SK-N-SH treated with all-trans-retinoic acid at 6 μM for 48 hours (cell line): ENCODE measurements at regions not wholly inside any gene's neighbourhood (a gene's known extent, or its start where the extent isn't known, plus 50 kb on each side); places are given as distances from the start of the nearest gene placed in this dataset.

Experiments used
- ATAC-seq: fragments of 200-7000 bp; cut with Tn5 transposase; 3 replicates; pipeline ENCODE4 v1.9.1; 2020; ENCODE audit warnings: mild to moderate bottlenecking, moderate library complexity
- ARNTL ChIP-seq: fragments of 450-650 bp; formaldehyde crosslinking; IDR thresholded peaks from 2 replicates; pipeline ENCODE4 v1.5.0; 2020; ENCODE audit warnings: low read depth, mild to moderate bottlenecking, moderate library complexity, borderline replicate concordance
- BACH2 ChIP-seq: fragments of 250-450 bp; sonication (Bioruptor Pico); IDR thresholded peaks from 2 replicates; pipeline ENCODE4 v1.9.0; 2021; ENCODE audit warnings: mild to moderate bottlenecking, borderline replicate concordance
- CREB5 ChIP-seq: fragments of 250-450 bp; sonication (Bioruptor Pico); IDR thresholded peaks from 2 replicates; pipeline ENCODE4 v1.5.1; 2020; ENCODE audit warnings: low read depth, mild to moderate bottlenecking, moderate library complexity
- CSDC2 ChIP-seq: fragments of 250-450 bp; sonication (Bioruptor Pico); IDR thresholded peaks from 2 replicates; pipeline ENCODE4 v1.5.0; 2020; ENCODE audit warnings: mild to moderate bottlenecking, moderate library complexity
- ESRRG ChIP-seq: fragments of 250-450 bp; sonication (Bioruptor Pico); IDR thresholded peaks from 2 replicates; pipeline ENCODE4 v1.6.1; 2021; ENCODE audit warnings: mild to moderate bottlenecking
- GLIS3 ChIP-seq: fragments of 250-450 bp; sonication (Bioruptor Pico); IDR thresholded peaks from 2 replicates; pipeline ENCODE4 v1.5.0; 2020; ENCODE audit warnings: mild to moderate bottlenecking, moderate library complexity
- ISL1 ChIP-seq: fragments of 250-450 bp; sonication (Bioruptor Pico); IDR thresholded peaks from 2 replicates; pipeline ENCODE4 v2.1.2; 2022; ENCODE audit warnings: mild to moderate bottlenecking, moderate library complexity
- OSR1 ChIP-seq: fragments of 250-450 bp; sonication (Bioruptor Pico); IDR thresholded peaks from 2 replicates; pipeline ENCODE4 v1.8.0; 2022; ENCODE audit warnings: moderate library complexity, mild to moderate bottlenecking, inconsistent platforms
- PATZ1 ChIP-seq: fragments of 250-450 bp; sonication (Bioruptor Pico); IDR thresholded peaks from 2 replicates; pipeline ENCODE4 v1.8.0; 2020; ENCODE audit warnings: mild to moderate bottlenecking, moderate library complexity, borderline replicate concordance
- POU6F1 ChIP-seq: fragments of 250-450 bp; sonication (Bioruptor Pico); IDR thresholded peaks from 2 replicates; pipeline ENCODE4 v1.8.0; 2021; ENCODE audit warnings: low read depth, mild to moderate bottlenecking, moderate library complexity, borderline replicate concordance
- PPARA ChIP-seq: fragments of 250-450 bp; sonication (Bioruptor Pico); IDR thresholded peaks from 2 replicates; pipeline ENCODE4 v1.5.0; 2020; ENCODE audit warnings: mild to moderate bottlenecking, borderline replicate concordance
- RARB ChIP-seq: fragments of 250-450 bp; sonication (Bioruptor Pico); IDR thresholded peaks from 2 replicates; pipeline ENCODE4 v1.8.0; 2021; ENCODE audit warnings: mild to moderate bottlenecking, moderate library complexity
- SNAI2 ChIP-seq: fragments of 250-450 bp; sonication (Bioruptor Pico); IDR thresholded peaks from 2 replicates; pipeline ENCODE4 v1.5.0; 2020; ENCODE audit warnings: mild to moderate bottlenecking, moderate library complexity
- TCF4 ChIP-seq: fragments of 250-450 bp; sonication (Bioruptor Pico); IDR thresholded peaks from 2 replicates; pipeline ENCODE4 v1.8.0; 2021; ENCODE audit warnings: mild to moderate bottlenecking, moderate library complexity, borderline replicate concordance
- TOX ChIP-seq: fragments of 250-450 bp; sonication (Bioruptor Pico); IDR thresholded peaks from 2 replicates; pipeline ENCODE4 v1.8.0; 2021; ENCODE audit warnings: mild to moderate bottlenecking, moderate library complexity, borderline replicate concordance
- TSHZ2 ChIP-seq: fragments of 250-450 bp; sonication (Bioruptor Pico); IDR thresholded peaks from 2 replicates; pipeline ENCODE4 v1.5.0; 2020; ENCODE audit warnings: mild to moderate bottlenecking, moderate library complexity
- ZC3H10 ChIP-seq: fragments of 250-450 bp; sonication (Bioruptor Pico); IDR thresholded peaks from 2 replicates; pipeline ENCODE4 v1.5.1; 2021; ENCODE audit warnings: mild to moderate bottlenecking, moderate library complexity
- ZFP3 ChIP-seq: fragments of 250-450 bp; sonication (Bioruptor Pico); IDR thresholded peaks from 2 replicates; pipeline ENCODE4 v1.5.0; 2020; ENCODE audit warnings: mild to moderate bottlenecking, moderate library complexity
- ZFP30 ChIP-seq: fragments of 450-650 bp; formaldehyde crosslinking; IDR thresholded peaks from 2 replicates; pipeline ENCODE4 v1.5.0; 2022; ENCODE audit warnings: mild to moderate bottlenecking, moderate library complexity
- ZNF565 ChIP-seq: fragments of 450-650 bp; formaldehyde crosslinking; conservative IDR thresholded peaks from 2 replicates; pipeline ENCODE4 v1.5.0; 2020; ENCODE audit warnings: low read depth, mild to moderate bottlenecking, moderate library complexity
- ZNF70 ChIP-seq: fragments of 450-650 bp; formaldehyde crosslinking; IDR thresholded peaks from 2 replicates; pipeline ENCODE4 v1.5.0; 2020; ENCODE audit warnings: mild to moderate bottlenecking, moderate library complexity
- ZNF8 ChIP-seq: fragments of 450-650 bp; formaldehyde crosslinking; IDR thresholded peaks from 2 replicates; pipeline ENCODE4 v1.5.0; 2020; ENCODE audit warnings: mild to moderate bottlenecking, moderate library complexity

- TF ChIP-seq SNAI2 (CRISPR knock-in tag) (no peak), TOX (CRISPR knock-in tag) (no peak), ESRRG (no peak), POU6F1 (CRISPR knock-in tag) (no peak), TSHZ2 (CRISPR knock-in tag) (no peak), ZNF565 (CRISPR knock-in tag) (no peak), ZFP30 (CRISPR knock-in tag) (no peak), RARB (CRISPR knock-in tag) (no peak), CREB5 (CRISPR knock-in tag) (no peak)
- TF ChIP-seq, all 23 proteins: peak for 0
- no peak for ATAC-seq
Measured at GRCh38 chr13:90640976-90641375, 706.5 kb upstream of the MIR17HG start.

GRCh38 chr13:90641884-90642283 lies 705.6 kb upstream of the MIR17HG start:
- no peak for ATAC-seq
- TF ChIP-seq ARNTL = no peak
- TF ChIP-seq ISL1 = no peak
- TF ChIP-seq, all 23 proteins: peak for 0

GRCh38 chr13:90645582-90645981 lies 701.9 kb upstream of the MIR17HG start:
- no peak for ATAC-seq
- TF ChIP-seq ZNF70 = no peak
- TF ChIP-seq CREB5 (CRISPR knock-in tag) = no peak
- TF ChIP-seq POU6F1 (CRISPR knock-in tag) = no peak
- no peak for TF ChIP-seq PATZ1
- no peak for TF ChIP-seq TOX (CRISPR knock-in tag)
- TF ChIP-seq TSHZ2 (CRISPR knock-in tag) = no peak
- no peak for TF ChIP-seq ARNTL
- TF ChIP-seq ESRRG = no peak
- no peak for TF ChIP-seq CSDC2 (CRISPR knock-in tag)
- no peak for TF ChIP-seq OSR1 (CRISPR knock-in tag)
- no peak for TF ChIP-seq TCF4 (CRISPR knock-in tag)
- no peak for TF ChIP-seq ISL1
- TF ChIP-seq ZFP30 (CRISPR knock-in tag) = no peak
- TF ChIP-seq ZFP3 (CRISPR knock-in tag) = no peak
- TF ChIP-seq PPARA (CRISPR knock-in tag) = no peak
- TF ChIP-seq ZNF8 (CRISPR knock-in tag) = no peak
- TF ChIP-seq GLIS3 = no peak
- no peak for TF ChIP-seq ZC3H10 (CRISPR knock-in tag)
- TF ChIP-seq BACH2 (CRISPR knock-in tag) = no peak
- TF ChIP-seq, all 23 proteins: peak for 0
